Neural crest cell (in vitro differentiated cells): ENCODE measurements at regions not wholly inside any gene's neighbourhood (a gene's known extent, or its start where the extent isn't known, plus 50 kb on each side); places are given as distances from the start of the nearest gene placed in this dataset.
A peak's percentile ranks its signal among the peaks of the same experiment; 100 is the strongest.

Experiments used
- DNase-seq: peaks from one replicate; pipeline ENCODE4 v3.0.0; 2021; ENCODE audit warnings: low read depth, mixed read lengths, low spot score
- H3K27ac Mint-ChIP-seq: one replicate; pipeline ENCODE4 v1.8.0; 2021; ENCODE audit warnings: mild to moderate bottlenecking, mixed read lengths; ENCODE audit not compliant: unreplicated experiment
- H3K27me3 Mint-ChIP-seq: 2 replicates; pipeline ENCODE4 v1.8.0; 2021; ENCODE audit warnings: low read depth, mild to moderate bottlenecking, mixed read lengths
- H3K36me3 Mint-ChIP-seq: 2 replicates; pipeline ENCODE4 v1.8.0; 2021; ENCODE audit warnings: low read depth, mild to moderate bottlenecking, mixed read lengths
- H3K4me1 Mint-ChIP-seq: 2 replicates; pipeline ENCODE4 v1.8.0; 2021; ENCODE audit warnings: mixed read lengths
- H3K4me3 Mint-ChIP-seq: one replicate; pipeline ENCODE4 v1.8.0; 2021; ENCODE audit warnings: mild to moderate bottlenecking, mixed read lengths
- H3K9me3 Mint-ChIP-seq: 2 replicates; pipeline ENCODE4 v1.8.0; 2021; ENCODE audit warnings: mixed read lengths
- CTCF ChIP-seq: fragments of 200-600 bp; sonication (generic); conservative IDR thresholded peaks from 2 replicates; pipeline ENCODE4 v1.5.0; 2021; ENCODE audit warnings: antibody characterized with exemption, mild to moderate bottlenecking

DNA sequence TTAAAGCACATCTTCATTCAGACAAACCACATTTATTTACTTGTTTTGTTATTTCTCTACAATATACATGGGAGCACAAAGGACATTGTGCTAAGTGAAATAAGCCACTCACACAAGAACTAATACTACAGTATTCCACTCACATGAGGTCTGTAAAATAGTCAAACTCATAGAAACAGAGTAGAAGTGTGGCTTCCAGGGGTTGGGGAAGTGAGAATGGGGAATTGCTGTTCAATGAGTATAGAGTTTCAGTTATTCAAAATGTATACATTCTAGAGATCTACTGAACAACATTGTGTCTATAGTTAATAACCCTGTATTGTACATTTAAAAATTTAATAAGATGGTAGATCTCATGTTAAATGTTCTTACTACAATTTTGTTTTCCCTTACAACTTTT, 88.8 kb downstream of the ATXN7L3B start:
- no peak overlapping the region for H3K4me3 Mint-ChIP-seq
- no peak for TF ChIP-seq CTCF
- no peaks in the 10 kb centered on the region for H3K4me1 Mint-ChIP-seq
- H3K36me3 Mint-ChIP-seq = no peaks in the 10 kb centered on the region
- DNase-seq = no peak
- peaks cover 5% of the 10 kb centered on the region for H3K9me3 Mint-ChIP-seq
- no peak overlapping the region for H3K27ac Mint-ChIP-seq
- no peaks in the 10 kb centered on the region for H3K27me3 Mint-ChIP-seq

GRCh38 chr12:74641262-74641661, 103.6 kb downstream of the ATXN7L3B start:
- TF ChIP-seq CTCF = no peak
- H3K4me1 Mint-ChIP-seq = peaks cover 4% of the 10 kb centered on the region
- H3K9me3 Mint-ChIP-seq = no peaks in the 10 kb centered on the region
- no peak for DNase-seq
- H3K27me3 Mint-ChIP-seq = no peaks in the 10 kb centered on the region
- H3K27ac Mint-ChIP-seq = no peak overlapping the region
- no peaks in the 10 kb centered on the region for H3K36me3 Mint-ChIP-seq
- H3K4me3 Mint-ChIP-seq = no peak overlapping the region

DNA sequence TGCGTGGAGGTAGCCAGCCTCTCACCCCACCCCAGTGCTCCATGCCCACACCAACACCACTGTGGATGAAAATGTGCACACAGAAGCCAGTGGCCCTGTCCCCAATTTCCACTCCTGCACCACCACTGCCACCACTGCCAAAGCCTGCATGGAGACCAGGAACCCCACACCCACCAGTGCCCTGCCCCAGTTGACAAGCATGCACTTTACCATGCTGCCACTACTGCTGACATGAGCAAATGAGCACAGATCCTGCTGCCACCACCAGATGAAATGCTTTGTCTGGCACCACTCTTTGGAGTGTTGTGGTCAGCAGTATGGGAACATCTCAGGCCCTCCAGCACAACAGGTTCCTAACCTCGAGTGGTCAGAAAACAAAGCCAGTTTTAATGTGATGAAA, 104.1 kb downstream of the ATXN7L3B start:
- Mint-ChIP-seq H3K4me1 (peaks cover 4% of the 10 kb centered on the region), H3K27me3 (no peaks in the 10 kb centered on the region), H3K4me3 (no peak overlapping the region), H3K27ac (no peak overlapping the region), H3K36me3 (no peaks in the 10 kb centered on the region), H3K9me3 (no peaks in the 10 kb centered on the region)
- no peak for TF ChIP-seq CTCF
- no peak for DNase-seq

DNA sequence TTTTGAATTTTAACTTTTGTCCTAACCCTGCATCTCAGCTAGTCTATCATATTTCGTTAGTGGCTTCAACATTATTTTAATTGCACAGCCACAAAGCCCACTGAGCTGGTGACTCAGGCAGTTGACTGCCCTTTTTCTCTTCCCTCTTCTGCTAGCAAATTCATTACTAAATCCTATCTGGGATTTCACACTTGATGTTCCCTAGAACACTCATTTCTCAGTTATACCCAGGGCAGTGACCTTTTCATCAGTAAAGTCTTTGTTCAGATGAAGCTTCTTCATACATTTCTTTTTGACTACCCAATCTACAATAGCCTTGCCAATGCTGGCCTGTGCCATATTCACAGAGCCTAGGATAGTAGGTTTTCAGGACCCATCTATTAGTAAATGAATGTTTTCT, 107.0 kb downstream of the ATXN7L3B start:
- Mint-ChIP-seq H3K9me3 (no peaks in the 10 kb centered on the region), H3K27me3 (no peaks in the 10 kb centered on the region), H3K4me1 (peaks cover 4% of the 10 kb centered on the region), H3K27ac (no peak overlapping the region), H3K4me3 (no peak overlapping the region), H3K36me3 (no peaks in the 10 kb centered on the region)
- no peak for TF ChIP-seq CTCF
- no peak for DNase-seq

DNA sequence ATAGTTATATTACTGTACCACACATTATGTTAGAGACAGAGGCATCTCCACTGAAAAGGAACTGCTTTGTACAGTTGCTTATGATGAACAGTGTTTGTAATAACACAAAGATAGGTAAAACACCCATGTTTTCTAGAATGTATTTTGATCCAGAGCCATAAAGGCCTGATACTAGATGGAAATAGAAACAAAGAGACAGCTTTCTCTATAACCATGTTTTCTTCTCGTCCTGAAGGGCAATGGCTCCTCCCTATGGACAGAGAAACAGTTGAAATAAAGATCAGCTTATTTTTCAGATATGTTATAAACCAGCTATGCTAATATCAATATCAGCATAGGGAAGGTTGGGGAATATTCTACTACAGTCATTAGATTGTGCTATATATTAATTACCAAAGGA, 109.2 kb downstream of the ATXN7L3B start:
- H3K4me3 Mint-ChIP-seq = no peak overlapping the region
- no peak overlapping the region for H3K27ac Mint-ChIP-seq
- DNase-seq = no peak
- H3K36me3 Mint-ChIP-seq = no peaks in the 10 kb centered on the region
- TF ChIP-seq CTCF = peak; percentile 48
- no peaks in the 10 kb centered on the region for H3K27me3 Mint-ChIP-seq
- no peaks in the 10 kb centered on the region for H3K9me3 Mint-ChIP-seq
- H3K4me1 Mint-ChIP-seq = peaks cover 4% of the 10 kb centered on the region

DNA sequence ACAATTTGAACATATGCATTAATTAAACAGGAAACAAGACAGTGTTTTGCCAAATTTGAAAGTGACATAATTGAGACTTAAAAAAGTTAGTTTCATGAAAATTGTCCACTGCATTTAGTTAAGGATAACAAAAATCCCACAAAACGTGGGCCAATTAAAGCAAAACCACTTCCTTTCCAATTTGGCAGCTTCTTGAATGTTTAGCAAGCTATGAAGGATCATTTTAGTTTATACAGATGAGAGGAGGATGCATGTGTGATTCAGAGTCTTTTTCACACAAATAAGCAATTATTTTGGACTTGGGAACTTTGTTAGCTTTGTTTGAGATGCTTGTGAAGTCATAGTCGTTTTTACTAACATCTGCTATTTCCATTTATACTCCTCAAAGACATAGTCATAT, 109.6 kb downstream of the ATXN7L3B start:
- Mint-ChIP-seq H3K36me3 (no peaks in the 10 kb centered on the region), H3K4me3 (no peak overlapping the region), H3K4me1 (peaks cover 4% of the 10 kb centered on the region), H3K9me3 (no peaks in the 10 kb centered on the region), H3K27ac (no peak overlapping the region), H3K27me3 (no peaks in the 10 kb centered on the region)
- TF ChIP-seq CTCF = no peak
- no peak for DNase-seq
